Natural killer cell (primary cell): ENCODE measurements at regions not wholly inside any gene's neighbourhood (a gene's known extent, or its start where the extent isn't known, plus 50 kb on each side); places are given as distances from the start of the nearest gene placed in this dataset.

Source experiments
- ATAC-seq, 3 donors: fragments of 150-1000 bp in 2 of 3; fragments of 200-7000 bp in 1 of 3; cut with Tn5 transposase; 1 replicate in 1 of 3; 2 replicates in 2 of 3; pipeline ENCODE4 v1.10.0; 2021; ENCODE audit warnings: mild to moderate bottlenecking in 2 of 3, moderate library complexity in 2 of 3
- DNase-seq, 2 donors: peaks; one replicate each; pipeline versions ENCODE4 v3.0.0 to v3.0.0-alpha.2; 2013 to 2021; ENCODE audit warnings: mixed read lengths in 1 of 2
- H3K27ac ChIP-seq: one replicate; pipeline ENCODE4 v1.5.1; 2013; ENCODE audit warnings: mild to moderate bottlenecking, low read length
- H3K27me3 ChIP-seq: one replicate; pipeline ENCODE4 v1.6.1; 2013; ENCODE audit warnings: low read length; ENCODE audit not compliant: control insufficient read depth, insufficient read depth
- H3K36me3 ChIP-seq: one replicate; pipeline ENCODE4 v1.6.1; 2013; ENCODE audit warnings: low read length; ENCODE audit not compliant: control insufficient read depth, insufficient read depth
- H3K4me1 ChIP-seq: one replicate; pipeline ENCODE4 v1.6.1; 2013; ENCODE audit warnings: low read length; ENCODE audit not compliant: control insufficient read depth, insufficient read depth
- H3K4me3 ChIP-seq: one replicate; pipeline ENCODE4 v1.5.1; 2013; ENCODE audit warnings: low read length
- H3K9me3 ChIP-seq: one replicate; pipeline ENCODE4 v1.6.1; 2013; ENCODE audit warnings: low read length; ENCODE audit not compliant: control insufficient read depth, insufficient read depth
- H3K27ac Mint-ChIP-seq, 2 donors: one replicate each; pipeline ENCODE4 v1.8.0; 2022; ENCODE audit warnings: mild to moderate bottlenecking in 2 of 2, mixed read lengths in 2 of 2, moderate library complexity in 1 of 2
- H3K27me3 Mint-ChIP-seq, 2 donors: one replicate each; pipeline ENCODE4 v1.8.0; 2022; ENCODE audit warnings: low read depth in 2 of 2, mixed read lengths in 2 of 2
- H3K36me3 Mint-ChIP-seq: one replicate; pipeline ENCODE4 v1.8.0; 2022; ENCODE audit warnings: mixed read lengths
- H3K4me1 Mint-ChIP-seq, 2 donors: one replicate each; pipeline ENCODE4 v1.8.0; 2022; ENCODE audit warnings: mixed read lengths in 2 of 2
- H3K4me3 Mint-ChIP-seq: one replicate; pipeline ENCODE4 v1.8.0; 2022; ENCODE audit warnings: mild to moderate bottlenecking, moderate library complexity, mixed read lengths
- H3K9me3 Mint-ChIP-seq, 2 donors: one replicate each; pipeline ENCODE4 v1.8.0; 2022; ENCODE audit warnings: mixed read lengths in 2 of 2
- CTCF ChIP-seq: fragments of 200-600 bp; IDR thresholded peaks from one replicate; pipeline ENCODE4 v1.8.0; 2022; ENCODE audit warnings: antibody characterized with exemption
- WGBS: methylation state at CpG from one replicate; pipeline ENCODE4 v1.1.7; 2013; ENCODE audit warnings: missing lambda C conversion rate; ENCODE audit not compliant: insufficient coverage; 5-methylcytosine and 5-hydroxymethylcytosine counted together
- intact Hi-C: fragments of 100-400 bp; cut with micrococcal nuclease; formaldehyde crosslinking; loops from one replicate; pipeline ENCODE4 v1.14.2; 2022

DNA sequence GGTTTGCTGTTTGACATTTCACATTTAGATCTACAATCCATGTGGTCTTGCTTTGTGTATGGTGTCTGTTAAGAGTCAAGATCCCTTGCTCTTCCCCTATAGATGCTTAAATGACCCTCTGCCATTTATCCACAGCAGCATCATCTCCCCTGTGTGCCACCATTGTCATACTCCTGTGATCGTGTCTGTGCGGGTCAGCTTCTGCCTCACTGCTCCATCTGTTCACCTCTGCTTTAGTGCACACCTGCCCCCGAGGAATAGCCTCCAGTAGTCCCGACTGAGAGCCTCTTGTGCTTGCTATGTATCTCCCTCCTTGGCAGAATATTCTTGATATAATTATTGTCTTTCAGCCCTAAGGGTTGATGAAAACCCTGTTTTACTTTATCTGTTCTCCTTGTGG, 551.2 kb downstream of the CDH26 start:
- DNase-seq (no peak), ATAC-seq (no peak)
- Mint-ChIP-seq H3K27ac (no peak overlapping the region), H3K4me1 (no peaks in the 10 kb centered on the region), H3K27me3 (peaks cover 10 to 34% of the 10 kb centered on the region in 2 donors), H3K9me3 (no peaks in the 10 kb centered on the region), H3K4me3 (no peak overlapping the region), H3K36me3 (no peaks in the 10 kb centered on the region)
- no peak for TF ChIP-seq CTCF
- Histone ChIP-seq H3K4me1 (no peaks in the 10 kb centered on the region), H3K27me3 (no peaks in the 10 kb centered on the region), H3K27ac (no peak overlapping the region), H3K9me3 (no peaks in the 10 kb centered on the region), H3K4me3 (no peak overlapping the region), H3K36me3 (no peaks in the 10 kb centered on the region)
- WGBS, result 81% methylated on average over 4 of the region's 4 CpGs
- intact Hi-C loops, result no loop called here

GRCh38 chr20:60510356-60510755, 552.1 kb downstream of the CDH26 start:
- intact Hi-C loops, result no loop called here

DNA sequence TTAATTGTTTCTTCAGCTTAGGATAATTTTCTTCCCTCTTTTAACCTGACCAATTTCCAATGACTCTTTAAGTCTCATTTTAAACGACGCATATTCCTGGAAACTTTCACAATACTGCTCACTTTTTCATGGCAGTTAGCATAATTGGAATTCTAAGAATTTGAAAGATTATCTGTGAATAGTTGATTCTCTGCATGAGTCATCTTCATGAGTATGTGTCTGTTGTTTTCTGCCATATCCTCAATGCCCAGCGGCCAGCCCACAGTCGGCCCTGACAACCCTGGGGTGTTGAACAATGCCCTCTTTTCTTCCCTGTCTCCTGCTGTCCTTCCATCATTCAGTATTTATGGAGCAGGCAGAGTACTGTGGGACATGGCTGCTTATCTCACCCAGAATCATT, 554.2 kb downstream of the CDH26 start:
- H3K4me1 Mint-ChIP-seq, result no peaks in the 10 kb centered on the region
- H3K9me3 ChIP-seq, result no peaks in the 10 kb centered on the region
- 72% methylated on average over 2 of the region's 4 CpGs for WGBS

More at GRCh38 chr20:60510356-60510755, 552.1 kb downstream of the CDH26 start:
- 62% methylated on average over 4 of the region's 4 CpGs for WGBS
- no peaks in the 10 kb centered on the region for H3K9me3 ChIP-seq
- H3K36me3 Mint-ChIP-seq, result no peaks in the 10 kb centered on the region
- no peak for ATAC-seq
- no peaks in the 10 kb centered on the region for H3K36me3 ChIP-seq
- no peak overlapping the region for H3K27ac Mint-ChIP-seq
- TF ChIP-seq CTCF, result no peak
- H3K27ac ChIP-seq, result no peak overlapping the region
- H3K9me3 Mint-ChIP-seq, result no peaks in the 10 kb centered on the region
- H3K4me3 Mint-ChIP-seq, result no peak overlapping the region
- no peaks in the 10 kb centered on the region for H3K27me3 ChIP-seq
- DNase-seq, result no peak
- no peaks in the 10 kb centered on the region for H3K4me1 Mint-ChIP-seq
- peaks cover 10 to 34% of the 10 kb centered on the region in 2 donors for H3K27me3 Mint-ChIP-seq
- no peaks in the 10 kb centered on the region for H3K4me1 ChIP-seq
- no peak overlapping the region for H3K4me3 ChIP-seq

More for the DNA sequence above, 554.2 kb downstream of the CDH26 start:
- no peaks in the 10 kb centered on the region for H3K36me3 Mint-ChIP-seq
- DNase-seq (no peak), ATAC-seq (no peak)
- H3K27ac ChIP-seq, result no peak overlapping the region
- no peak overlapping the region for H3K4me3 ChIP-seq
- no peaks in the 10 kb centered on the region for H3K36me3 ChIP-seq
- no peaks in the 10 kb centered on the region for H3K9me3 Mint-ChIP-seq
- no peak overlapping the region for H3K4me3 Mint-ChIP-seq
- no peaks in the 10 kb centered on the region for H3K4me1 ChIP-seq
- no peaks in the 10 kb centered on the region for H3K27me3 ChIP-seq
- no peak for TF ChIP-seq CTCF
- H3K27ac Mint-ChIP-seq, result no peak overlapping the region
- intact Hi-C loops, result no loop called here
- H3K27me3 Mint-ChIP-seq, result peaks cover 7 to 34% of the 10 kb centered on the region in 2 donors
